Hematopoietic multipotent progenitor cell treated with erythropoietin and hydrocortisone succinate and interleukin-3 and kit ligand, for 4 days (in vitro differentiated cells): ENCODE measurements at regions not wholly inside any gene's neighbourhood (a gene's known extent, or its start where the extent isn't known, plus 50 kb on each side); places are given as distances from the start of the nearest gene placed in this dataset.
"Not testable (repeated sequence)": the region's sequence is repeated elsewhere in the genome, so short reads cannot be mapped to it uniquely, and the experiment has no call there.

ENCODE experiments used
- DNase-seq: peaks from one replicate; pipeline ENCODE4 v3.0.0-alpha.2; 2015

DNA sequence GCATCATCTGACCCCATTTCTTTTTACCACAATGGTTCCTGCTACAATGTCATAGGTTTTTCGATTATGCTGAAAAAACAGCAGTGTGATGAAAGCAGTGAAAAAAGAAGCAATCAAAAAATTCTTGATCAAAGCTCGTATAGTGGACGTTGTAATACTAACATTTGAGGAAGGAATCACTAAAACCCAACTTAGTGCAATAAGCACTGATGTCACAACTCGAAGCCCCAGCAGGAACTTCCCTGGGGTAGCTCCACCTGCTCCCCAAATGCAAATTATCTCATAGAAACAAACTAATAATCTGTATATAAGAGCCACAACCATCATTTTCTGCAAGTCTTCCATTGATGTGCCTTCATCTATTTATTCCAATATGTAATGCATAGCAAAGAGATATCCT lies 285.6 kb upstream of the SGK1 start:
- DNase-seq = no peak

DNA sequence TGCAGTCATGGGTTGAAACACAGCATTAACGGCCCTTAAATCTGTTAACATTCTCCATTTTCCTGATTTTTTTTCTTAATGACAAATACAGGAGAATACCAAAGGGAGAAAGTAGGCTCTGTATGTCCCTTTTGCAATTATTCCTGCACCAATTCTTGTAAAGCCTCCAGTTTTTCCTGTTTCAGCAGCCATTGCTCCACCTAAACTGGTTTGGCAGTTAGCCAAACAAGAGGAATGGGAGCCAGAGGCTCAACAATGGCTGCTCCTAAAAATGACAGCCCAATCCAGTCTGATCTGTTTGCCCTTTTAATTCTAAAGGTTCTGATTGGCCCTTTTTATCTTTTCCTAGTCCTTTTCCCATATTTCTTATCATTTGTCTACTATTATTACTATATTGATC lies 284.2 kb upstream of the SGK1 start:
- DNase-seq = no peak

DNA sequence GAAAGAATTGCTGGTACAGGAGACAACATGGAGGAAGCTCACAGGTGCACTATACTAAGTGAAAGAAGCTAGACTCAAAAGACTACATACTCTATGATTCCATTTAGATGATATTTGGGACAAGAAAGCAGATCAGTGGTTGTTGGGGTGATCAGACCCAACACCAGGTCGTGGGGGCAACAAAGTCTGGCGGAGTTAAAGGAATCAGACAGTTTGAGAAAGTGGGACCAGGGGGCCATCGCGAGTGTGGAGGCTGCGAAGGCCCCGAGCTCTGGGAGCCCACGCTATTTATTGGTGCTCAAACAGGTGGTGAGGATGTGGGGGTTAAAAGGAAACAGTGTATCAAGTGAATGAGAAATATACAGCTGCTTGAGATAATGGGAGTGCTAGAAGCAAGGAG lies 282.8 kb upstream of the SGK1 start:
- no peak for DNase-seq

DNA sequence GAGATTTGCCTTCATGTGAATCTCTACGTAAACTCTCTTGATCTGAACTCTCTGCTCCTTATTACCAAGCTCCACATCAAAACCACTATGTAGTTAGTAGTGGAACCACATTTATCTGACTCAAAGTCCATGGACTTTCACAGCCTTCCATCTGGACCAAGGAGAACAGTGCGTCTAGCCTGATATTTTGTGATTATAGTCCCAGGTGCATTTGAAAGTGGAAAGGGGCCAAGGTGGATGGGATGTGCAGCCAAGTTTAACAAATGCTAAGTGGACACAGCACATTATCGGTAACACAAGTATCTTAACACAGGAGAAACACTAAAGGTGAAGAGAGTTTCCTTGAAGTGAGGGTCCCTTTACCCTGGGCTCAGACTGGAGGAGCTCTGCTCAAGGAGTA lies 281.2 kb upstream of the SGK1 start:
- DNase-seq = no peak

DNA sequence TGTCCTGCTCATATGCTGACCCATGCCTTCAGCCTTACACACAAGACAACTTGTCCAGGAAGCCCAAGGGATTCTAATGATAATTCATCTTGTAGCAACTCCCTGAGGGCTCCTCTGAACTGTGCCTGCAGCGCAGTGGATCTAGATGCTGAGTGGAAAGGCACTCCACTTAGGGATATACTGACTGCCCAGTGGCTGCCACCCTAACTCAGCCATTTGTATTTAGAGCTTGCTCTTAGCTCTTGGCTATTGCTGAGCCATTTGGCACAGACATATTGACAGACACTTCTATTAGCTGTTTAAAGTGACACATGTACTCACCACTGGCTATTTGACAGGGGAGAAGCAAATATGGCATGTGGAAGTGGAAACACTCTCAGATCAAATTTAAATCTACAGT lies 278.3 kb upstream of the SGK1 start:
- DNase-seq = no peak

DNA sequence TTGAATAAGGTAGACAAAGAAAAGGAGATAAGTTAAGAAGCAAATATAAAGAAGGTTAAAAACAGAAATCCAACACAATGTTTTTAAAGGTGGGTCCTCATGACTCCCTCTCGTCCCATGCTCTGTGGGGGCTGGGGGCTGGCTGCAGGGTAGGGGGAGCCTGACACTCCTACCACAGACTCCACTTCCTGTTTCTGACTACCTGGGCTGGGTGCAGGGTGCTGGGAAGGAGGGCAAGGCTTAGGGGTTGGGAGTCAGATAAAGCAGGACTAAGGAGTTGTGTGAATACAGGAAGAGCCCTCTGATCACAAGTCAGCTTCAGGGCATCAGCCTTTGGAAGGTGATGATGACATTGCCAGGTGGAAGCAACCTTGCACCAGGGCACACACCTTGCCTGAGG lies 277.0 kb upstream of the SGK1 start:
- no peak for DNase-seq

DNA sequence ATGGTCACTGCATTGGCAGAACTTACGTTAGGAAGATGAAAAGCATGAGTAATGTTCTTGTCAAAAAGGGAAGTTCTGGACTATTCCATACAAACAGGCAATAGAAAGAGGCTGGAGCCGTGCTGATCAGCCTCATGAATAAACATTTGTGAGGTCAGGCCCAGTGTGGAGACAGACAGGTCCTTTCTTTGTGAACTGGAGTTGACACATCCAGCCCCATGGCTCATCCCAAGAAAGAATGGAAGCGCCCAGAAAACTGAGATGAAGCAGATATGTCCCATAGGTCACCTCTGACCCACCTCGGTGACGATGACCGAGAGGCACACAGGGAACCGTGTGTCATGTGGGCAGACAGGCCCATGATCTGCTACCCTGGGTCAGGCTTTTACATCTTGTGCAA lies 276.0 kb upstream of the SGK1 start:
- no peak for DNase-seq

DNA sequence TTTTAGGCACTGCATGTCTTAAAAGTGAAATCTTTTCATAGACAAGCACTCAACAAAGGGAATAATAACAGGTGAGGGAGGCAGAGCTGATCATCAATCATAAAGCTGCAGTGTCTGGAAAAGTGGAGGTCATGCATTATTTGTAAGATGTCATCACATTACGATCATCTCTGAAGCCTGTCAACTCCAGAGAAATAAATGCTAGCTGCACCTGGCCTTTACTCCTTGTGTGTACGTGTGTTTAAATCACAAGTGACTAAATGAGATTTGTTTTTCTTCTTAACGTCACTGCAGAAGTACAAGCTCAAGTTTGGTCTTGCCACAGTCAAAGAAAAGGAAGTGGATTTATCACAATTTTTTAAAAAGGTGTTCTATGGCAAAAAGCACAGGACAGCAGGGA lies 275.5 kb upstream of the SGK1 start:
- DNase-seq = no peak

DNA sequence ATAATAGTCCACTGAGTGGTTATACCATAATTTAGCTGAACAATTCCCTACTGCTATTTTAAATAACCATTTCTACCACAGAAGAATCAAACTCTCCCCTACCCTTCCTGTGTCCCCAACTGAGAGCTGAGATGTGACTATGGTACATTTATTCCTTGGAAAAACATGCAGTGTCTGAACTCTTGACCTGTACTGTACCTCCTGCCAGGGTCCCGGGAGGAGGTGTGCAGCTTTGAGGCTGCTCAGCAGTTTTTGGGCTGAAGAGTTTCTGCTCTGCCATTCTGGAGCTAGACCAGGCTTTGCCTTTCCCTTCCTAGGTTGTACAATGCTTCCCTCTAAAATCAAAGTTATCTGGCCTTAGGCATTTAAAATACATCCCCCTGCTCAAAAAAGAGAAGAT lies 275.1 kb upstream of the SGK1 start:
- no peak for DNase-seq

DNA sequence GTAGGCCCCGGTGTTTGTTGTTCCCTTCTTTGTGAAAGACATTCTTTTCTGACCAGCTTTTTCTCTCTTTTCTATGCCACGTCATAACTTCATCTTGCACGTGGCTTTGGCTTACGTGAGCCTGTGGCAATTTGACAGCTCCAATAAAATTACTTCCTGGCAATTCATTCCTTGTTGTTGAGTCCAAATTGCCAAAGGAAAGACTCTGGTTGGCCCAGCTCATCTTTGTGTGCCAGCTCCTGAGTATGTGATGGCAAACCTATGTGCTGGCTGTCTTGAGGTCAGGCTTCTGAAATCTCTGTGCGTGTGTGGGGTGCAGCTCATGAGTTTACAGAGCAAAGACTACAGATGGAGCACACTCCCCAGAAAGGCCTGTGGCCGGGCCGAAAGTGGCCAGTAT lies 272.5 kb upstream of the SGK1 start:
- DNase-seq = no peak

DNA sequence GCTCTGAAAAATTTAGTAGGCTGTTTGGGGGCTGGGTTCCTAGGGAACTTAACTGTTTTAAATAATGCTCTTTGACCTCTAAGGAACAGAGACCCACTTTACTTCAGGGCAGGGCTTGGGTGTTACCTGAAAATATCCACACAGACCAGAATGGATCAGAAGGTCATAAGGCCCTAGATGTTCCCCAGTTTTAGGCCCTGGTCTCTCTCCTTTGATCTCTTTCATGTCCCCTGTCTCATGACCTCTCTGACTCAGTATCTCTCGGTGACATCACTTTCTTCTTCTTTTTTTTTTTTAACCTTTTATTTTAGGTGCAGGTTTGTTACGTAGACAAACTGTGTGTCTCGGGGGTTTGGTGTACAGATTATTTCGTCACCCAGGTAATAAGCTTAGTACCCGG lies 272.1 kb upstream of the SGK1 start:
- DNase-seq = no peak

DNA sequence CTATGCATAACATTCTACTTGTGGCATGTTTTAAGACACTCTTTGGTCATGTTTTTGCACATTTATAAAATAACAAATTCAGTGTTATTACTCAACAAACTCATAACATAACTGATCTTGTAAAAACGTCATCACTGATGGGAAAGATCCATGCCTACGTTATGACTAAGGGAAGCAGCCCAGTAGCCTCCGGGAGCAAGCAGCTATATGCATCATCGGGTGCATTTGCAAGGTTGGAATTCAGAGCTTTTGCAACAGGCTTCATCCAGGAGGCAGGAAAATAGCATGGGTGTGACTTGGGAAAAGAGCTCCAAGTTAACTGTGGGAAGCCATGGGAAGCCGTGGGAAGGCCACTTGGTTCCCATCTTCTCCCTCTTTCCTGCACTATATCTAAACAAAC lies 271.6 kb upstream of the SGK1 start:
- no peak for DNase-seq

DNA sequence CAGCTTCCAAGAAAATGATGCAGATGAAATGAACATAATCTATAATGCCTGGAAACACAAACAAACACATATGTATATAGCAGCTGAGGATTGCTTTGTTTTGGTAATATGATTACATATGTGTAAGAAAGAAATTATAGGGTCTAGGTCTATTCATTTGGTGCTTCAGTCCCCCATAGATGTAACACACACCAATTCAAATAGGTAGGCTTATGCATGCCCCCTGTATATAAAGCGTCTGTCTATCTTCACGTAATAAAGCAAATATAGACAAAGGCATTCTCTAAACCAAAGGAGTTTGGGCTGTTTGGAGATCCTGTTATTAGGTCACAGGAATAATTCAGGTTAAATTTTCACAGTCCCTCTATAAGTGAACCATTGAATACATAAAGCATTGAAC lies 270.4 kb upstream of the SGK1 start:
- no peak for DNase-seq

DNA sequence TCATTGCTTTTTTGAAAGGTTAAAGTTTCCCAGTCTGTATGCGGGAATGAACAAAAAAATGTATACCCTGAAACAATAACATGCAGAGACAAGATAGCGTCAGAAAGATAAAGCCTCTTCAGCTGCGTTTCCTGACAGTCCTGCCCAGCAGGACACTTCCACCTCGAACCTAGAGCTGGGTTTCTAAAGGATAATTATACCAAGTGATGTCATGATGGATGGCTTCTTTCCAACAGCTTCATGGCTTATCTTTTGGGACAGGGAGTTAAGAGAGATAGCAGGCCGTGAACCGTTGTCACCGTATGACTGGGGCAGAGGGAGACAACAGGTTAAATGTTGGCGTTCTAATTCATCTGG lies 267.6 kb upstream of the SGK1 start:
- peak; percentile 10 for DNase-seq

DNA sequence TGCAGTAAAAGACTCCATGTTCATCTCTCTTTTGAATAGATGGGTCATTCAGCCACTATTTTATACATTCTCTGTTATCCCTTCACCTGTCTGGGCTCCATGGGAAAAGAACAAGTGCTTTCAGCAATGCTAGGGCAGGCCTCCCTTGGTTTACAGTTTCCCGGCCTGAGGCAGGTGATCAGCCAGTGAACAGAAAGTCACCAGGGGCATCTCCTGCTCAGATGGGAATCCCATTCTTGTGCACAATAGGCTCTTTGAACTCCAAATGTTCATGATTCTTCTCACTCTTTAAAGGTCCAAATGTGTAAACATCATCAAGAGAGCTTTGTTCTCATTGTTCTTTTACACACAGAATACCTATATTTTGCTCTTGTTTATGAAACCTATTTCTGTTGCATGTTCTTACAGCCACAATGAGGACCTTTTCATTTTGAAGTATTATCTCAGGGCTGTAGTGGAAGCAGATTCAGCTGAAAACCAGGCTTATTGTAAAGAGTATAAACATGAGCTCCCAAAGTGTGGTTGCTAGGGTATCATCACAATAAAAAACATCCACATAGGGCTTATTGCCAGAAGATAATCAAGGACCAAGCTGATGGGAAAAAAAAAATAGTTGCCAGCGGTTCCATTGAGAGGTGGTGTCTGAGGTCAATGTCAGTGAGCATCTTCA lies 267.1 kb upstream of the SGK1 start:
- DNase-seq = no peak

DNA sequence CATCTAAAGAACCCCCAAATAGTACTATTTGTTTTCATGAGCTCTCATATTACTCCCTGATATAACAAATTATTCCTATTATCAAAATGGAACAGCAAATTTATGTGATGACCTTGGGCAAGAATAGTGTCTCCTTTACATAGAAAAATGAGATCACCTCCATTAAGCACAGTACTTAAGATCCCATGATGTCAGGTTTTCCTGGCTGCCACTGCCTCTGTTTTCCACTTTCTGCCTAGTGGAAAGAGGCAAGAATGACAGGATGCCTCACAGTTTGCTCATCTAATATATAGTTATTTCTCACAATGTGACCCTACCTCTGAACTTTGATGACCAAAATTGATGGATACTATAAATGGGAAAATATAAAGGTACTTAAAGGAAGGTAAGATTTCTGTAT lies 260.1 kb upstream of the SGK1 start:
- DNase-seq = no peak

DNA sequence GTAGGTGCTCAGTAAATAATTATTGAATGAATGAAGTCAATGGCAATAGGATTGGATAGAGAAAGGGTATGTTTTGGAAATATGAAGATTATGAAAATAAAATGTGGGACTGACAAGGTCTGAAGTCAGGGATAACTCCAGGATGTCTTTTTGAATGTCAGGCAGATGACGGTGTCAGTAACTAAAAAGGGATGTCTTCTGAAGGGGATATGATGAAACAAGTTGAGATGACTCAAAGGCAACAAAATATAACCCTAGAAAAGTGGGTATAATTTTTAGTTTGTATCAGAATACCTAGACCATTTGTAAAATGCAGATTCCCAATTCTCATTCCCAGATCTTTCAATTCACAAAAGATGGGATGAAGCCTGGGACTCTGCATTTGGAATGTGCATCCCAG lies 257.3 kb upstream of the SGK1 start:
- no peak for DNase-seq

DNA sequence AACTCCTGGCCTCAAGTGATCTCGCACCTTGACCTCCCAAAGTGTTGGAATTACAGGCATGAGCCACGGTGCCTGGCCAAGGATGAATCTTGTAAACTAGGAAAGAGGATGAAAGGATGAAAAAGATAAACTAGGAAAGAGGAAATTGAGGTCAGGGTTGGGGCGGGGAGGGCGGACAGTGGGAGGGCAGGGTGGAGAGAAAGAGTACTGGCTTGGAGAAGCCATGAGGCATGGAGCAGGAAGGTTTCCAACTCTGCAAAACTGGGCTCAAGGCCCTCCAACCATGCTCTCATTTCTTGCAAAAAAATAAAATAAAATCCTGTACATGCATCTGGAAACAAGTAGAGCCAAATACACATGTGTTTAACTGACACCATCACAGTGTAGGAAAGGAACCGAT lies 256.6 kb upstream of the SGK1 start:
- peak; percentile 43 for DNase-seq

DNA sequence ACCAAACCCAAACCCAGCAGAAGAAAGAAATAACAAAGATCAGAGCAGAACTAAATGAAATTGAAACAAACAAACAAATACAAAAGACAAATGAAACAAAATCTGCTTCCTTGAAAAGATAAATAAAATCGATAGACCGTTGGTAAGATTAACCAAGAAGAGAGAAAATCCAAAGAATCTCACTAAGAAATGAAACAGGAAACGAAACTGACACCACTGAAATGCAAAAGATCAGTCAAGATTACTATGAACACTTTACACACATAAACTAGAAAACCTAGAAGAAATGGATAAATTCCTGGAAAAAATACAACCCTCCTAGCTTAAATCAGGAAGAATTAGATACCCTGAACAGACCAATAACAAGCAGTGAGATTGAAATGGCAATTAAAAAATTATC lies 252.1 kb upstream of the SGK1 start:
- not testable (repeated sequence) for DNase-seq

DNA sequence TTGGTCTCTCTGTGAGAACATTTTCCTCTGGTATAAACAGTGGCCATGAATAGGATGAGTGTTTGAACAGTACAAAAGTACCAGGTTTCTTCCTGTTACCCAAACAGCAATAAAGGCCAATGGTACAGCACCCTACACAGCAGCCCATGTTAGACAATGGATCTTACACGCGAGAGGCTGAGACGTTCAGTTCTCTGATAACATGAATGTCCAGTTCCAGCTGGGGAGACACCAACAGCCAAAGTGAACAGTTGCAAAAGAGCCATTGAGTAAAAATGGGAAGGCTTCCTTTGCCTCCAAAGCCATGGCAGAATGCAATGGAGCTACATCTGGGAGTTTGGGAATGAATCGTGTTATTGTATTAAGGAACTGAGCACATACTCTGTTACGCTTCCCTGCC lies 246.8 kb upstream of the SGK1 start:
- no peak for DNase-seq

DNA sequence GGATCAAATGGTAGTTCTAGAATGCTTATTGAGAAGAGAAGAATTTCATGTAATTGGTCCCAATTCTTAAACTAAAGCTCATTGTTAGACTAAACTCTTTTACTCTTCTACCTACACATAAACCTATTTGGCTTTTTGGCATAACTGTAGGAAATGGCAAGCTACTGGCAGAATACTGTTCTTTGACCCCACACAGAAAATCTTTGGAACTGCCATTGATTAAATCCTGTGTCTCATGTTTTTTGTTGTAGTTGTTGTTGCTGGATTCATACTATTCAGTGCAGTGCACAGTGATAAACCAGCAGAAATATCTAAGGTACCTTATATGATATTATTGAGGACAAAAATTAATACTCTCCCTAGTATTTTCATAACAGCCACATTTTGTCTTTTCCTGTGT lies 242.1 kb upstream of the SGK1 start:
- DNase-seq = no peak

DNA sequence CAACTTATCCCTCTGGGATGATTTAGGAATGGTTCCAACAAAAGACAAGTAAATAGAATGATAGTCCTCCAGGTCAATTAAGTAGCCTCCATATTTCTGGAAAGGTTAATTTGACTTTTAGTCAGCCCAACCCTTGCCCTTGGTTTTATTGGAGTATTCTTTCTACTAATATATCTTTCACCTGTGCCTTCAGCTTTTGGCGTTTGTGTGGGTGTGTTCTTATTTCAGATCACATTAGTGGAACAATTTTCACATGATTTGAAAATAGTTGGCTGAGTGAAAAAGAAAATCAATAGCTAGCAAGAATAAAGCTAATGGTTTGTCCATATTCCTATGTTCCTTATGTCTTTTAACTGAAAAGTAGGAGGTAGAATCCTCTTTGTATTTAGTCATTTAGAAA lies 239.6 kb upstream of the SGK1 start:
- no peak for DNase-seq

DNA sequence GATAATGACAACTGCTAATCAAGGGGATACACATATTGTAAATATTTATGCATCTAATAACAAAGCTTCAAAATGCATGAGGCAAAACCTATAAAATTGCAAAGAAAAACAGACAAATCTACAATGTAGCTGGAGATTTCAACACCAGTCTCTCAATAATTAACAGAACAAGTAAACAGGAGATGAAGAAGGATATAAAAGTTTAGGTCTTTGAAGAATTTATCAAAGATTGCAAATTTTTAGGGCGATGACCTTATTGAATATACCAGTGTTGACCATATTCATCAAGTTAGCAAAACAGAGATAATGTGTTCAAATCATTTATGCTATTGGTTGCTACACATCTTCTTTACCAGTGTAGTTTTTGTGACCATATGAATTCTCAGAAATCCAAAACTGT lies 237.8 kb upstream of the SGK1 start:
- no peak for DNase-seq

DNA sequence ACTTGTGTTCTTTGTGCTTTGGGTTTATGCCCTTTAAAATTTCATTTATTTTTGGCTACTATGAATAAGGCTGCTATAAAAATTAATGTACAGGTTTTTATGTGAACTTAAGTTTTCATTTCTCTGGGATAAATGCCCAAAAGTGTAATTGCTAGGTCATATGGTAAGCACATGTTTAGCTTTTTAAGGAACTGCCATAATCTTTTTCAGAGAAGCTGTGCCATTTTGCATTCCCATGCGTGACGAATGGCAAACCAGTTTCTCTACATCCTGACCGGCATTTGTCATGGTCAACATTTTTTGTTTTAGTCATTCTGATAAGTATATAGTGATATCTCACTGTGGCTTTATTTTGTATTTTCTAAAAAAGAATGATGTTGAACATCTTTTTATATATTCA lies 236.0 kb upstream of the SGK1 start:
- no peak for DNase-seq

DNA sequence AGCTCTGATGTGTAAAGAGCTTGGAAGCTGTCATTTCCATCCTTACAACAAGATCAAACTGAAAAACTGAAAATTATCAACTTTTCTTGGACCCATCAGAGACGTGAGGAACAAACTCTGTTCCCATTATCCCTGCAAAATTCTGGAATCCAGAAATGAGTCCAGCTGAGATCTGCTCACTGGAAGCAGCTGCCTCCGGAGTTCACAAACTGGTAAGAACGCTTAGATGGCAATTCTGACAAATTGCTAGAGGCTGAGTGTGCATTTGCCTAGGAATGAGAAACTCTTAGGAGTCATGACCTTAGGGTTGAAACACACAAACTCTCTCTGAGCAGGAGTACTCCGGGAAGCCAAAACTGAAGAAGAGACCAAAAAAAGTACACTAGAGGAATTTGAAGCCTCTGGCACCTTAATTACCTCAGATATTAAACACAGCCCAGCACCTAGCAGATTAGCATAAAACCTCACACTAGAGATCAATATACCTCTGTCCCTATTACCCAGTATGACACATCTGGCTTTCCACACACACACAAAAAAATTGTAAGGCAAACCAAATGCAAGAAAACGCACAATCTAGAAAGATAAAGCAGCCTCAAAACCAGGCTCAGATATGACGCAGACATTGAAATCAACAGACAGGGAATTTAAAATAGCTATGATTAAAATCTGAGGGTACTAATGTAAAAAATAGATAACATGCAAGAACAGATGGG lies 233.5 kb upstream of the SGK1 start:
- peak; percentile 22 for DNase-seq
